GOT3 (cell line): ENCODE measurements at regions not wholly inside any gene's neighbourhood (a gene's known extent, or its start where the extent isn't known, plus 50 kb on each side); places are given as distances from the start of the nearest gene placed in this dataset.
A peak's percentile ranks its signal among the peaks of the same experiment; 100 is the strongest.

Experiments used
- DNase-seq: peaks from one replicate; lab custom pipeline; 2025; ENCODE audit warnings: mixed read lengths; lab: John Stamatoyannopoulos, UW

GRCh38 chr10:44300666-44301649 lies 83.9 kb downstream of the CXCL12 start:
- DNase-seq: peak; percentile 88

- no peak for DNase-seq
Observed at GRCh38 chr10:44298713-44299112, 86.2 kb downstream of the CXCL12 start.

GRCh38 chr10:44297963-44298362 lies 86.9 kb downstream of the CXCL12 start:
- DNase-seq: no peak

- no peak for DNase-seq
Observed at GRCh38 chr10:44295644-44296241, 89.2 kb downstream of the CXCL12 start.

GRCh38 chr10:44294726-44295412 lies 90.0 kb downstream of the CXCL12 start:
- no peak for DNase-seq

- DNase-seq: no peak
Observed at GRCh38 chr10:44293842-44294241, 91.1 kb downstream of the CXCL12 start.

GRCh38 chr10:44293306-44293778 lies 91.6 kb downstream of the CXCL12 start:
- no peak for DNase-seq

GRCh38 chr10:44292390-44293002 lies 92.4 kb downstream of the CXCL12 start:
- DNase-seq: no peak

- no peak for DNase-seq
Observed at GRCh38 chr10:44291091-44291490, 93.8 kb downstream of the CXCL12 start.

GRCh38 chr10:44289125-44289524 lies 95.8 kb downstream of the CXCL12 start:
- no peak for DNase-seq

GRCh38 chr10:44287408-44287807 lies 97.5 kb downstream of the CXCL12 start:
- no peak for DNase-seq

GRCh38 chr10:44284198-44285084 lies 100.5 kb downstream of the CXCL12 start:
- DNase-seq: no peak

- DNase-seq: no peak
Observed at GRCh38 chr10:44282626-44283300, 102.1 kb downstream of the CXCL12 start.

- no peak for DNase-seq
Observed at GRCh38 chr10:44281662-44282061, 103.2 kb downstream of the CXCL12 start.

- no peak for DNase-seq
Observed at GRCh38 chr10:44281089-44281613, 103.7 kb downstream of the CXCL12 start.

GRCh38 chr10:44280226-44281014 lies 104.5 kb downstream of the CXCL12 start:
- DNase-seq: no peak

- no peak for DNase-seq
Observed at GRCh38 chr10:44279426-44280126, 105.3 kb downstream of the CXCL12 start.

GRCh38 chr10:44278837-44279324 lies 106.0 kb downstream of the CXCL12 start:
- no peak for DNase-seq
